Smooth muscle cell (in vitro differentiated cells): ENCODE measurements at regions not wholly inside any gene's neighbourhood (a gene's known extent, or its start where the extent isn't known, plus 50 kb on each side); places are given as distances from the start of the nearest gene placed in this dataset.

Experiments used
- DNase-seq: peaks from one replicate; lab custom pipeline; 2025; ENCODE audit not compliant: unreplicated experiment; lab: John Stamatoyannopoulos, UW
- H2AFZ ChIP-seq: fragments of 200-600 bp; sonication (generic); 2 replicates; pipeline ENCODE4 v1.6.0; 2016; ENCODE audit warnings: antibody characterized with exemption, low read depth, mild to moderate bottlenecking
- H3F3A ChIP-seq: fragments of 200-600 bp; sonication (generic); 2 replicates; pipeline ENCODE4 v1.6.0; 2017; ENCODE audit warnings: antibody characterized with exemption, low read depth
- H3K27ac ChIP-seq: fragments of 200-600 bp; sonication (generic); 2 replicates; pipeline ENCODE4 v1.5.1; 2016; ENCODE audit warnings: low read depth, mild to moderate bottlenecking
- H3K27me3 ChIP-seq: fragments of 200-600 bp; sonication (generic); 2 replicates; pipeline ENCODE4 v1.6.1; 2016; ENCODE audit warnings: low read depth, mild to moderate bottlenecking
- H3K36me3 ChIP-seq: fragments of 200-600 bp; sonication (generic); 2 replicates; pipeline ENCODE4 v1.5.1; 2016; ENCODE audit warnings: low read depth
- H3K4me1 ChIP-seq: fragments of 200-600 bp; sonication (generic); 2 replicates; pipeline ENCODE4 v1.5.1; 2016; ENCODE audit warnings: low read depth
- H3K4me2 ChIP-seq: fragments of 200-600 bp; sonication (generic); 2 replicates; pipeline ENCODE4 v1.6.0; 2016; ENCODE audit warnings: mild to moderate bottlenecking
- H3K4me3 ChIP-seq: fragments of 200-600 bp; sonication (generic); 2 replicates; pipeline ENCODE4 v1.5.1; 2016; ENCODE audit warnings: mild to moderate bottlenecking
- H3K79me2 ChIP-seq: fragments of 200-600 bp; sonication (generic); 2 replicates; pipeline ENCODE4 v1.6.0; 2016; ENCODE audit warnings: low read depth, mild to moderate bottlenecking
- H3K9ac ChIP-seq: fragments of 200-600 bp; sonication (generic); 2 replicates; pipeline ENCODE4 v1.6.0; 2016; ENCODE audit warnings: low read depth
- H3K9me3 ChIP-seq: fragments of 200-600 bp; sonication (generic); replicated peaks from 2 replicates; pipeline ENCODE4 v1.5.1; 2016; ENCODE audit warnings: low read depth
- H4K20me1 ChIP-seq: fragments of 200-600 bp; sonication (generic); 2 replicates; pipeline ENCODE4 v1.6.0; 2016; ENCODE audit warnings: low read depth
- CTCF ChIP-seq: fragments of 200-600 bp; sonication (generic); IDR thresholded peaks from 2 replicates; pipeline ENCODE4 v1.5.1; 2017; ENCODE audit warnings: borderline replicate concordance, mild to moderate bottlenecking, antibody characterized with exemption; ENCODE audit not compliant: insufficient read depth, poor library complexity, severe bottlenecking
- WGBS: methylation state at CpG from one replicate; pipeline ENCODE4 v1.1.7; 2016; ENCODE audit warnings: low lambda C conversion rate; 5-methylcytosine and 5-hydroxymethylcytosine counted together

- H3K4me3 ChIP-seq: no peak overlapping the region
- no peaks in the 10 kb centered on the region for H4K20me1 ChIP-seq
- no peaks in the 10 kb centered on the region for H3F3A ChIP-seq
- DNase-seq: no peak
- H3K4me1 ChIP-seq: no peaks in the 10 kb centered on the region
- WGBS: 90% methylated on average over 6 of the region's 6 CpGs
- H3K27ac ChIP-seq: no peak overlapping the region
- TF ChIP-seq CTCF: no peak
- H3K27me3 ChIP-seq: no peaks in the 10 kb centered on the region
- H3K9ac ChIP-seq: no peak overlapping the region
- no peak overlapping the region for H2AFZ ChIP-seq
- no peaks in the 10 kb centered on the region for H3K9me3 ChIP-seq
- H3K4me2 ChIP-seq: no peak overlapping the region
- no peaks in the 10 kb centered on the region for H3K79me2 ChIP-seq
- H3K36me3 ChIP-seq: no peaks in the 10 kb centered on the region
These were observed 154.3 kb downstream of the ICE1 start for GRCh38 chr5:5576744-5577143.

- Histone ChIP-seq H3K27ac (no peak overlapping the region), H3F3A (no peaks in the 10 kb centered on the region), H3K4me3 (no peak overlapping the region), H3K9ac (no peak overlapping the region), H3K4me2 (no peak overlapping the region), H3K36me3 (no peaks in the 10 kb centered on the region), H2AFZ (no peak overlapping the region), H3K27me3 (no peaks in the 10 kb centered on the region), H3K79me2 (no peaks in the 10 kb centered on the region), H4K20me1 (no peaks in the 10 kb centered on the region), H3K9me3 (no peaks in the 10 kb centered on the region), H3K4me1 (no peaks in the 10 kb centered on the region)
- no peak for TF ChIP-seq CTCF
- DNase-seq: no peak
- WGBS: 90% methylated on average over 2 of the region's 2 CpGs
These were observed 153.0 kb downstream of the ICE1 start for GRCh38 chr5:5575461-5575860.

- DNase-seq: no peak
- Histone ChIP-seq H3K27ac (no peak overlapping the region), H3K4me1 (no peaks in the 10 kb centered on the region), H2AFZ (no peak overlapping the region), H4K20me1 (no peaks in the 10 kb centered on the region), H3K4me2 (no peak overlapping the region), H3K4me3 (no peak overlapping the region), H3K9me3 (no peaks in the 10 kb centered on the region), H3K27me3 (no peaks in the 10 kb centered on the region), H3K36me3 (no peaks in the 10 kb centered on the region), H3K9ac (no peak overlapping the region), H3F3A (no peaks in the 10 kb centered on the region), H3K79me2 (no peaks in the 10 kb centered on the region)
- WGBS: 95% methylated on average over 15 of the region's 15 CpGs
- TF ChIP-seq CTCF: no peak
These were observed 151.4 kb downstream of the ICE1 start for GRCh38 chr5:5573798-5574380.
